NCI-H774 (cell line): ENCODE measurements at regions not wholly inside any gene's neighbourhood (a gene's known extent, or its start where the extent isn't known, plus 50 kb on each side); places are given as distances from the start of the nearest gene placed in this dataset.

ENCODE experiments used
- DNase-seq: peaks from one replicate; lab custom pipeline; 2025; lab: John Stamatoyannopoulos, UW

GRCh38 chr17:5635949-5636348, 51.6 kb upstream of the NLRP1 start:
- no peak for DNase-seq

GRCh38 chr17:5638596-5638995, 54.3 kb upstream of the NLRP1 start:
- no peak for DNase-seq

- DNase-seq: no peak
These were observed 56.4 kb upstream of the NLRP1 start for GRCh38 chr17:5640726-5641125.

GRCh38 chr17:5642752-5643151, 58.4 kb upstream of the NLRP1 start:
- no peak for DNase-seq

GRCh38 chr17:5644065-5644464, 59.8 kb upstream of the NLRP1 start:
- no peak for DNase-seq

GRCh38 chr17:5651348-5651747, 67.0 kb upstream of the NLRP1 start:
- no peak for DNase-seq

- no peak for DNase-seq
These were observed 77.3 kb upstream of the NLRP1 start for GRCh38 chr17:5661491-5662125.

GRCh38 chr17:5662409-5663085, 78.2 kb upstream of the NLRP1 start:
- DNase-seq: no peak

- no peak for DNase-seq
These were observed 80.9 kb upstream of the NLRP1 start for GRCh38 chr17:5665164-5665563.

GRCh38 chr17:5667871-5668270, 83.6 kb upstream of the NLRP1 start:
- no peak for DNase-seq

GRCh38 chr17:5668557-5669138, 84.3 kb upstream of the NLRP1 start:
- DNase-seq: no peak

- no peak for DNase-seq
These were observed 84.9 kb upstream of the NLRP1 start for GRCh38 chr17:5669191-5669590.

GRCh38 chr17:5672141-5672540, 87.8 kb upstream of the NLRP1 start:
- no peak for DNase-seq

- DNase-seq: no peak
These were observed 88.6 kb upstream of the NLRP1 start for GRCh38 chr17:5672815-5673430.

GRCh38 chr17:5675625-5676421, 91.5 kb upstream of the NLRP1 start:
- DNase-seq: no peak

GRCh38 chr17:5677620-5678019, 93.3 kb upstream of the NLRP1 start:
- no peak for DNase-seq

GRCh38 chr17:5678171-5678570, 93.9 kb upstream of the NLRP1 start:
- DNase-seq: no peak

- no peak for DNase-seq
These were observed 96.5 kb upstream of the NLRP1 start for GRCh38 chr17:5680766-5681165.

GRCh38 chr17:5683241-5683640, 98.9 kb upstream of the NLRP1 start:
- no peak for DNase-seq

- no peak for DNase-seq
These were observed 101.8 kb upstream of the NLRP1 start for GRCh38 chr17:5686074-5686635.

GRCh38 chr17:5687646-5688045, 103.3 kb upstream of the NLRP1 start:
- DNase-seq: no peak

GRCh38 chr17:5693821-5694220, 109.5 kb upstream of the NLRP1 start:
- no peak for DNase-seq
